ENCODE measurements at regions not wholly inside any gene's neighbourhood (a gene's known extent, or its start where the extent isn't known, plus 50 kb on each side); places are given as distances from the start of the nearest gene placed in this dataset.

GRCh38 chr3:162329514-162329913 is 832.9 kb downstream of the OTOL1 start:
- Histone ChIP-seq H3K9ac (ENCODE audit: insufficient read depth, low read depth, low read length) (no peak overlapping the region), H3K9me3 (ENCODE audit: low read length) (peaks cover 31% of the 10 kb centered on the region), H3K4me1 (ENCODE audit: insufficient read depth, low read length) (no peaks in the 10 kb centered on the region), H3K27me3 (ENCODE audit: control insufficient read depth in 1 of 2, insufficient read depth in 2 of 2, low read length in 2 of 2) (no peaks in the 10 kb centered on the region), H2AFZ (ENCODE audit: low read length) (no peak overlapping the region), H3K27ac (ENCODE audit: extremely low read length, insufficient read depth, low read length) (no peak overlapping the region), H3K36me3 (replicated peaks in 1 of 2; ENCODE audit: control insufficient read depth in 1 of 2, insufficient read depth in 2 of 2, low read length in 2 of 2) (no peaks in the 10 kb centered on the region), H3K4me2 (ENCODE audit: low read depth, low read length) (no peak overlapping the region), H4K20me1 (ENCODE audit: insufficient read depth, low read length) (no peaks in the 10 kb centered on the region), H3K4me3 (replicated peaks in 1 of 3; ENCODE audit: insufficient read depth in 1 of 3, low read depth in 2 of 3, low read length in 3 of 3) (no peak overlapping the region), H3K79me2 (ENCODE audit: insufficient read depth, low read length) (no peaks in the 10 kb centered on the region)
- ChIA-PET POLR2A (no interaction called here), CTCF (ENCODE audit: low intra/inter-chr PET ratio, low total read pairs) (no interaction called here)
- TF ChIP-seq ZNF432 (CRISPR knock-in tag; IDR thresholded peaks at IDR 0.05; ENCODE audit: borderline replicate concordance) (no peak), EP300 (IDR thresholded peaks at IDR 0.05; ENCODE audit: low read depth in 2 of 2, low read length in 2 of 2) (no peak), EP300 (CRISPR knock-in tag; IDR thresholded peaks at IDR 0.05; ENCODE audit: borderline replicate concordance) (no peak), MAFF (IDR thresholded peaks at IDR 0.05; ENCODE audit: low read depth, low read length) (peak; percentile 40; the same call in 1 of the 2 replicates), MAFK (conservative IDR thresholded peaks at IDR 0.05 in 1 of 2, IDR thresholded peaks at IDR 0.05 in 1 of 2; ENCODE audit: low read length in 2 of 2) (peak; percentile 55 to 69; a peak in 3 of 4 replicates), NFE2L2 (IDR thresholded peaks at IDR 0.05; ENCODE audit: low read length) (0 out of 2 replicates have a peak, but pooled peaks have one; percentile 14)
- intact Hi-C loops (cut with micrococcal nuclease; ENCODE audit: unreplicated experiment) = no loop called here
- FAIRE-seq (no peak), DNase-seq (ENCODE audit: low spot score) (no peak), ATAC-seq (no peak)
- BruUV-seq (replicated peaks) = no TSS peak
- WGBS (ENCODE audit: low lambda C conversion rate) = 0% methylated on average over 1 of the region's 1 CpG
- in situ Hi-C loops (cut with HindIII; ENCODE audit: extremely low pct_ligation_motif_present, low pct_unique_long_range_greater_than_20kb) = no loop called here

- Histone ChIP-seq H2AFZ (ENCODE audit: low read length) (no peak overlapping the region), H4K20me1 (ENCODE audit: insufficient read depth, low read length) (no peaks in the 10 kb centered on the region), H3K4me1 (ENCODE audit: insufficient read depth, low read length) (no peaks in the 10 kb centered on the region), H3K4me2 (ENCODE audit: low read depth, low read length) (no peak overlapping the region), H3K27me3 (ENCODE audit: control insufficient read depth in 1 of 2, insufficient read depth in 2 of 2, low read length in 2 of 2) (no peaks in the 10 kb centered on the region), H3K9me3 (ENCODE audit: low read length) (peaks cover 59% of the 10 kb centered on the region), H3K79me2 (ENCODE audit: insufficient read depth, low read length) (no peaks in the 10 kb centered on the region), H3K4me3 (replicated peaks in 1 of 3; ENCODE audit: insufficient read depth in 1 of 3, low read depth in 2 of 3, low read length in 3 of 3) (no peak overlapping the region), H3K36me3 (replicated peaks in 1 of 2; ENCODE audit: control insufficient read depth in 1 of 2, insufficient read depth in 2 of 2, low read length in 2 of 2) (no peaks in the 10 kb centered on the region), H3K27ac (ENCODE audit: extremely low read length, insufficient read depth, low read length) (no peak overlapping the region), H3K9ac (ENCODE audit: insufficient read depth, low read depth, low read length) (no peak overlapping the region)
- WGBS (ENCODE audit: low lambda C conversion rate) = 0% methylated on average over 3 of the region's 3 CpGs
- ATAC-seq (no peak), DNase-seq (ENCODE audit: low spot score) (no peak), FAIRE-seq (no peak)
- ChIA-PET CTCF (ENCODE audit: low intra/inter-chr PET ratio, low total read pairs) (no interaction called here), POLR2A (no interaction called here)
- no peak for TF ChIP-seq GLI4 (CRISPR knock-in tag; IDR thresholded peaks at IDR 0.05; ENCODE audit: borderline replicate concordance)
- no peak for TF ChIP-seq CC2D1A (CRISPR knock-in tag; IDR thresholded peaks at IDR 0.05)
- TF ChIP-seq STAG1 (CRISPR knock-in tag; IDR thresholded peaks at IDR 0.05) = no peak
- TF ChIP-seq MAFF (IDR thresholded peaks at IDR 0.05; ENCODE audit: low read depth, low read length) = no peak
- no peak for TF ChIP-seq ZNF30 (CRISPR knock-in tag; IDR thresholded peaks at IDR 0.05)
- TF ChIP-seq ZNF446 (CRISPR knock-in tag; IDR thresholded peaks at IDR 0.05) = no peak
- no peak for TF ChIP-seq KLF9 (CRISPR knock-in tag; IDR thresholded peaks at IDR 0.05; ENCODE audit: low read depth)
- no peak for TF ChIP-seq TCF7 (IDR thresholded peaks at IDR 0.05; ENCODE audit: low read depth)
- TF ChIP-seq ZNF496 (CRISPR knock-in tag; IDR thresholded peaks at IDR 0.05; ENCODE audit: insufficient replicate concordance) = no peak
- TF ChIP-seq ZNF691 (CRISPR knock-in tag; IDR thresholded peaks at IDR 0.05; ENCODE audit: borderline replicate concordance, low read depth) = no peak
- no peak for TF ChIP-seq NFIC (IDR thresholded peaks at IDR 0.05; ENCODE audit: low read length)
- in situ Hi-C loops (cut with HindIII; ENCODE audit: extremely low pct_ligation_motif_present, low pct_unique_long_range_greater_than_20kb) = no loop called here
- BruUV-seq (replicated peaks) = no TSS peak
- intact Hi-C loops (cut with micrococcal nuclease; ENCODE audit: unreplicated experiment) = no loop called here
Observed at GRCh38 chr3:162332344-162332743, 835.7 kb downstream of the OTOL1 start.

Measured in HepG2 (cell line).